ENCODE measurements at regions not wholly inside any gene's neighbourhood (a gene's known extent, or its start where the extent isn't known, plus 50 kb on each side); places are given as distances from the start of the nearest gene placed in this dataset.

DNA sequence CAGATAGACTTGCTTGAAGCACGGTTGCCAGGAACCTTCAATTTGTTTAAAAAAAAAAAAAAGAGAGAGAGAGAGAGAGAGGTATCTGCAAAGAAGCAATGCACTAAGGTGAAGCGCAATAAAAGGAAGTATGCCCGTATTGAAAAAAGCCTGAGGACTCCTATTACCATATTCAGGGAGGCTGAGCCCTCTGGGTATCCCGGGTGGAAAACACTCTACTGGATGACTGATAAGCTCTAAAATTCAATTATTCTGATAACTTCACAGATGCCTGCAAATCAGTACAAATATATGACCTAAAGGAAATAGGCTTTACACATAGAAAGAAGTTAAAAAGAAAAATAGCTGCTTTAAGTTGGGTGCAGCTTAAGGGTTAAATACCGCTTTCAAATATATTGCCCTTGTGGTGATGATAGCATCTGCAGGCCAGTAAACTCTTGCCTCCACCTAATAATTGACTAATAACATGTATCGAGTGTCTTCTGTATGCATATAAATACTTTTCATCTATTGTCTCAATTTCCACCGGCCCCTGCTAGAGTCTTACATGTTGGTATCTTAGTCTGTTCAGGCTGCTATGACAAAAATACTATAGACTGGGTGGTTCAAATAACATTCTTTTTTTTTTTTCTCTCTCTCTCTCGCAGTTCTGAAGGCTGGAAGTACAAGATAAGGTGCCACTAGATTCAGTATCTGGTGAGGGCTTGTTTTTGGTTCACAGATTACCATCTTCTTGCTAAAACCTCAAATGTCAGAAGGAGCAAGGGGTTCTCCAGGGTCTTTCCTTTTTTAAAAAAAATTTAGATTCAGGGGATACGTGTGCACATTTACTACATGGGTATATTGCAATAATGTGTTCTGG, 187.4 kb upstream of the JARID2 start:
- TF ChIP-seq, protein P1, sequence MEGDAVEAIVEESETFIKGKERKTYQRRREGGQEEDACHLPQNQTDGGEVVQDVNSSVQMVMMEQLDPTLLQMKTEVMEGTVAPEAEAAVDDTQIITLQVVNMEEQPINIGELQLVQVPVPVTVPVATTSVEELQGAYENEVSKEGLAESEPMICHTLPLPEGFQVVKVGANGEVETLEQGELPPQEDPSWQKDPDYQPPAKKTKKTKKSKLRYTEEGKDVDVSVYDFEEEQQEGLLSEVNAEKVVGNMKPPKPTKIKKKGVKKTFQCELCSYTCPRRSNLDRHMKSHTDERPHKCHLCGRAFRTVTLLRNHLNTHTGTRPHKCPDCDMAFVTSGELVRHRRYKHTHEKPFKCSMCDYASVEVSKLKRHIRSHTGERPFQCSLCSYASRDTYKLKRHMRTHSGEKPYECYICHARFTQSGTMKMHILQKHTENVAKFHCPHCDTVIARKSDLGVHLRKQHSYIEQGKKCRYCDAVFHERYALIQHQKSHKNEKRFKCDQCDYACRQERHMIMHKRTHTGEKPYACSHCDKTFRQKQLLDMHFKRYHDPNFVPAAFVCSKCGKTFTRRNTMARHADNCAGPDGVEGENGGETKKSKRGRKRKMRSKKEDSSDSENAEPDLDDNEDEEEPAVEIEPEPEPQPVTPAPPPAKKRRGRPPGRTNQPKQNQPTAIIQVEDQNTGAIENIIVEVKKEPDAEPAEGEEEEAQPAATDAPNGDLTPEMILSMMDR (IDR thresholded peaks at IDR 0.05; ENCODE audit: insufficient read depth, low read length, severe bottlenecking), result no peak
- H3K27me3 ChIP-seq (ENCODE audit: control insufficient read depth, insufficient read depth, low read length), result no peaks in the 10 kb centered on the region
- H3K4me3 ChIP-seq (ENCODE audit: low read depth, low read length), result no peak overlapping the region
- DNase-seq (ENCODE audit: low read depth) (no peak), FAIRE-seq (no peak)
- no peaks in the 10 kb centered on the region for H3K36me3 ChIP-seq (ENCODE audit: control insufficient read depth, insufficient read depth, low read length)

DNA sequence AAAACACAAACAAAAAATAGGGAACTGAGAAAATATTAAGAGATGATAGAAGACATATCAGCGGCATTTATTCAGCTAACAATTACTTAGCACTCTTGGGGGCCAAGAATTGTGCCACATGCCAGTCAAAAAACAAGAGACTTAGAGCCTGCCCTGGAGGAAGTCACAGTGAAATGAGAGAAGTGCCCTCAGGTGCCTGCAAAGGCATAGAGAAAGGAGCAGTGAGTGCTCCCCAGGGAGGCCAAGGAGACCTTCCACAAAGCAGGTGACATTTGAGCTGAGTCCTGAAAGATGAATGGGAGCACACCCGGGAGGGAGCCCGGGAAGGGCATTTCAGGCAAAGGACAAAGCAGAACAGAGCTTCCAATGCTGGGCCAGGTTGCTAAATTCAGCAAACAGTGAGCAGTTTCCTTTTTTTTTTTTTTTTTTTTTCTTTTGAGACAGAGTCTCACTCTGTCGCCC, 184.7 kb upstream of the JARID2 start:
- FAIRE-seq (no peak), DNase-seq (ENCODE audit: low read depth) (no peak)
- TF ChIP-seq, protein P1 (IDR thresholded peaks at IDR 0.05; ENCODE audit: insufficient read depth, low read length, severe bottlenecking), result no peak
- Histone ChIP-seq H3K4me3 (ENCODE audit: low read depth, low read length) (no peak overlapping the region), H3K27me3 (ENCODE audit: control insufficient read depth, insufficient read depth, low read length) (no peaks in the 10 kb centered on the region), H3K36me3 (ENCODE audit: control insufficient read depth, insufficient read depth, low read length) (no peaks in the 10 kb centered on the region)

DNA sequence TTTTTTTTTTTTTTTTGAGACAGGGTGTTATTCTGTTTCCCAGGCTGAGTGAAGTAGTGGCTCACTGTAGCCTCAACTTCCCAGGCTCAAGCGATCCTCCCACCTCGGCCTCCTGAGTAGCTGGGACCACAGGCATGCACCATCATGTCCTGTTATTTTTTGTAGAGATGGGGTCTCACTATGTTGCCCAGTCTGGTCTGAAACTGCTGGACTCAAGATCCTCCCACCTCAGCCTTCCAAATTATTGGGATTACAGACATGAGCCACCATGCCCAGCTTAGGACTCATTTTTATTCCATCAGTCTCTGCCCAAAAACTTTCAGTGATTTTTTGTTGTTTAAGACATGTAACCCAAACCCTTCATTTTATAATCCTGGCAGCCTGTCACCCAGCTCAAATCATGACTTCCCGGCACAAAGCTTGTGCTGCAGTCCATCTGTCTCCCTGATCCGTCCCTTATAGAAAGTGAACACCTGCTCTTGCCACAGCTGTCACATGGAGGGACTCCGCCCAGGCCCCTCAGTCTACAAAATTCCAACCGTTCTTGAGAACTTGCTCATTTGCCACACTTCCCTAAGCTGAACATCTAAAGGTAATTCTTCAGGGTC, 183.9 kb upstream of the JARID2 start:
- DNase-seq (ENCODE audit: low read depth), result no peak
- TF ChIP-seq, protein P1 (IDR thresholded peaks at IDR 0.05; ENCODE audit: insufficient read depth, low read length, severe bottlenecking), result no peak
- Histone ChIP-seq H3K36me3 (ENCODE audit: control insufficient read depth, insufficient read depth, low read length) (no peaks in the 10 kb centered on the region), H3K4me3 (ENCODE audit: low read depth, low read length) (no peak overlapping the region), H3K27me3 (ENCODE audit: control insufficient read depth, insufficient read depth, low read length) (no peaks in the 10 kb centered on the region)
- no peak for FAIRE-seq

DNA sequence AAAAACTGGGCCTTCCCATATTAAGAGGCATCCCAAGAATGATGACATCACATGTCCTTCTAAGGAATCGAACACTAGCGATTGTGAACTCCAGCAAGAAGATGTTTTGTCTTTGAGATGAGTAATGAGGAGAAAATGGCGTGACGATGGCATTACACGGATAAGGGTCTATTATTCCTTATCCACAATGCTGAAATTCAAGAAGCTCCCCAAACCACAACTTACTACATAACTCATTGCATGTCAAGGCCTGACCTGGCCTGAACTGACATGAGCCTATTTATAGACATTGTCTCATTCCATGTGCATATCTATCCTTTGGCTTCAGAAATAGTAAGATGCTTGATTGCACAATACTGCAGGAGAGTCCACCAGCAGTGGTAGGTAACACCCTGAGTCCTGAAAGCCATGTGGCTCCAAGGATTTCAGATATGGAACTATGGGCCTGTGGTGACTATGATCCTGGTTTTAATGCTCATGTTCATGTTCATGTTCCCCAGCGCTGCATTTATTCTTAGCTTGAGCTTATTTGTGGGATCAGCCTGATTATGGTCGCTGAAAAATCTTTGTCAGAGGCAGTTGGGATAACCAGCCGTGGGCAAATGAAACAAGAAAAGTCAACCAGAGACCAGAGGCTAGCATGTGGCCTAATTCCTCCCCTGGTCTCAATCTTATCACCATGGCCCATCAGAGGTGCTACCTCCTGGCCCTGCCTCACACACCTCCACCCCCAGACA, 183.2 kb upstream of the JARID2 start:
- DNase-seq (ENCODE audit: low read depth) (peak; percentile 100), FAIRE-seq (peak; percentile 75)
- TF ChIP-seq, protein P1 (IDR thresholded peaks at IDR 0.05; ENCODE audit: insufficient read depth, low read length, severe bottlenecking), result no peak
- Histone ChIP-seq H3K36me3 (ENCODE audit: control insufficient read depth, insufficient read depth, low read length) (no peaks in the 10 kb centered on the region), H3K27me3 (ENCODE audit: control insufficient read depth, insufficient read depth, low read length) (no peaks in the 10 kb centered on the region), H3K4me3 (ENCODE audit: low read depth, low read length) (no peak overlapping the region)

DNA sequence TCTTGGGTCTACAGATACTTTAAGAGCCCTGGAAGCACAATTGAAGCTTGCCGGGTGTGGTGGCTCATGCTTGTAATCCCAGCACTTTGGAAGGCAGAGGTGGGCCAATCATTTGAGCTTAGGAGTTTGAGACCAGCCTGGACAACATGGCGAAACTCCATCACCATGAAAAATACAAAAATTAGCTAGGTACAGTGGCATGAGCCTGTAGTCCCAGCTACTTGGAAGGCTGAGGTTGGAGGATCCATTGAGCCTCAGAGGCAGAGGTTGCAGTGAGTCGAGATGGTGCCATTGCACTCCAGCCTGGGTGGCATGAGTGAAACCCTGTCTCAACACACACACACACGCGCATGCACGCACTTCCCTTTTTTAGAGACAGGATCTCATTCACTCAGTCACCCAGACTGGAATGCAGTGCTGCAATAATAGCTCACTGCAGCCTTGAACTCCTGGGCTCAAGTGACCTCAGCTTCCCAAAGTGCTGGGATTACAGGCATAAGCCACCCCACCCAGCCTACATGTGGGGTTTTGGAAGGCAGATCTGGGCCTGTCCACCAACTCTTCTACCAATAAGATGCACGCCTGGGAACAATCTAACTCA, 182.5 kb upstream of the JARID2 start:
- Histone ChIP-seq H3K27me3 (ENCODE audit: control insufficient read depth, insufficient read depth, low read length) (no peaks in the 10 kb centered on the region), H3K4me3 (ENCODE audit: low read depth, low read length) (no peak overlapping the region), H3K36me3 (ENCODE audit: control insufficient read depth, insufficient read depth, low read length) (no peaks in the 10 kb centered on the region)
- FAIRE-seq (peak; percentile 13), DNase-seq (ENCODE audit: low read depth) (peak; percentile 97)
- TF ChIP-seq, protein P1 (IDR thresholded peaks at IDR 0.05; ENCODE audit: insufficient read depth, low read length, severe bottlenecking), result no peak
